Esophagus muscularis mucosa (tissue), 4 donors: ENCODE measurements at regions not wholly inside any gene's neighbourhood (a gene's known extent, or its start where the extent isn't known, plus 50 kb on each side); places are given as distances from the start of the nearest gene placed in this dataset.
"Not testable (repeated sequence)": the region's sequence is repeated elsewhere in the genome, so short reads cannot be mapped to it uniquely, and the experiment has no call there.

Experiments used
- DNase-seq: peaks from one replicate; pipeline ENCODE4 v3.0.0-alpha.2; 2017; ENCODE audit errors: extremely low spot score
- H3K27ac ChIP-seq, 4 donors: fragments of 200-600 bp; sonication (generic); replicated peaks in 1 of 4; 1 replicate in 3 of 4; 2 replicates in 1 of 4; pipeline ENCODE4 v1.5.1; 2016 to 2019; ENCODE audit warnings: mild to moderate bottlenecking in 1 of 4
- H3K27me3 ChIP-seq, 4 donors: fragments of 200-600 bp; sonication (generic); one replicate each; pipeline versions ENCODE4 v1.5.1 to v1.6.0; 2016 to 2019
- H3K36me3 ChIP-seq, 4 donors: fragments of 200-600 bp; sonication (generic); one replicate each; pipeline ENCODE4 v1.5.1; 2016 to 2019
- H3K4me1 ChIP-seq, 4 donors: fragments of 200-600 bp; sonication (generic); one replicate each; pipeline ENCODE4 v1.5.1; 2016 to 2019
- H3K4me3 ChIP-seq, 4 donors: fragments of 200-600 bp; sonication (generic); 1 replicate in 2 of 4; 2 replicates in 2 of 4; pipeline ENCODE4 v1.5.1; 2016 to 2019; ENCODE audit warnings: mild to moderate bottlenecking in 4 of 4, moderate library complexity in 1 of 4
- H3K9me3 ChIP-seq, 4 donors: fragments of 200-600 bp; sonication (generic); 1 replicate in 3 of 4; 2 replicates in 1 of 4; pipeline ENCODE4 v1.5.1; 2016 to 2019
- CTCF ChIP-seq, 3 experiments: fragments of 200-600 bp in 2 of 3; fragments of 450-650 bp in 1 of 3; sonication (generic) in 2 of 3; IDR thresholded peaks; one replicate each; pipeline ENCODE4 v1.5.1; 2017 to 2019; ENCODE audit warnings: antibody characterized with exemption in 3 of 3, mild to moderate bottlenecking in 2 of 3, moderate library complexity in 1 of 3
- EP300 ChIP-seq: sonication (generic); formaldehyde crosslinking; IDR thresholded peaks from one replicate; pipeline ENCODE4 v1.6.1; 2017; ENCODE audit warnings: antibody characterized with exemption
- POLR2A ChIP-seq: fragments of 450-650 bp; IDR thresholded peaks from one replicate; pipeline ENCODE4 v1.6.1; 2017; ENCODE audit warnings: antibody characterized with exemption, moderate library complexity, mild to moderate bottlenecking, low read depth
- POLR2AphosphoS5 ChIP-seq, 2 donors: sonication (generic); formaldehyde crosslinking; IDR thresholded peaks; one replicate each; pipeline ENCODE4 v1.6.1; 2017; ENCODE audit warnings: antibody characterized with exemption in 2 of 2
- WGBS: methylation state at CpG from one replicate; pipeline ENCODE4 v1.1.5; 2018; 5-methylcytosine and 5-hydroxymethylcytosine counted together
- intact Hi-C: fragments of 100-400 bp; cut with DNase I; formaldehyde crosslinking; loops from one replicate; pipeline ENCODE4 v1.15.1; 2023

- 83% methylated on average over 2 of the region's 2 CpGs for WGBS
- Histone ChIP-seq H3K4me1 (no peaks in the 10 kb centered on the region), H3K4me3 (no peak overlapping the region), H3K9me3 (no peaks in the 10 kb centered on the region), H3K27ac (no peak overlapping the region), H3K27me3 (peaks cover 0 to 3% (median 0%) of the 10 kb centered on the region in 4 donors), H3K36me3 (no peaks in the 10 kb centered on the region)
- DNase-seq = no peak
- intact Hi-C loops = no loop called here
- TF ChIP-seq POLR2AphosphoS5 (IDR thresholded peaks at IDR 0.05) = no peak
- TF ChIP-seq POLR2A = no peak
- no peak for TF ChIP-seq CTCF (IDR thresholded peaks at IDR 0.05)
- TF ChIP-seq EP300 = no peak
These were observed 76.1 kb upstream of the SRRM3 start for GRCh38 chr7:76125560-76125959.

GRCh38 chr7:76126632-76127031 is 75.1 kb upstream of the SRRM3 start:
- TF ChIP-seq EP300 = no peak
- no peak for TF ChIP-seq POLR2A
- no peak for TF ChIP-seq POLR2AphosphoS5 (IDR thresholded peaks at IDR 0.05)
- no peak for TF ChIP-seq CTCF (IDR thresholded peaks at IDR 0.05)
- DNase-seq = no peak
- Histone ChIP-seq H3K27ac (no peak overlapping the region), H3K9me3 (no peaks in the 10 kb centered on the region), H3K27me3 (peaks cover 0 to 11% (median 0%) of the 10 kb centered on the region in 4 donors), H3K36me3 (no peaks in the 10 kb centered on the region), H3K4me3 (no peak overlapping the region), H3K4me1 (no peaks in the 10 kb centered on the region)
- WGBS = 92% methylated on average over 4 of the region's 4 CpGs
- intact Hi-C loops = no loop called here

DNA sequence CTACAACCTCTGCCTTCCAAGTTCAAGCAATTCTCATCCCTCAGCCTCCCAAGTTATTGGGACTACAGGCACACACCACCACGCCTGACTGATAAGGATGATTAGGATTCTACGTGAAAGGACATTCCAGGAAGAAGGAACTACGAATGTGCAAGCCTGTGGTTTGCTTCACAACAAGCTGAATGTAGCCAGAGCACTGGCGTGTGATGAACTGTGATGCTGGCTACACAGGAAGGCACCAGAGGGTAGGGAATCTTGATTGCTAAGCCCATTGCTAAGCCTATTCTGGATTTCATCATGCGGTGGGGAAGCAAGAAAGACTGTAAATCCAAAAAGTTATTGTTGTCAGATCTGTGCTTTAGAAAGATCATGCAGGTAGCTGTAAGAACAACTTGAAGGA is 72.3 kb upstream of the SRRM3 start:
- H3K4me3 ChIP-seq = no peak overlapping the region
- no peak for DNase-seq
- TF ChIP-seq CTCF (IDR thresholded peaks at IDR 0.05) (no peak), POLR2A (no peak), POLR2AphosphoS5 (IDR thresholded peaks at IDR 0.05) (no peak), EP300 (no peak)
- intact Hi-C loops = no loop called here
- H3K36me3 ChIP-seq = no peaks in the 10 kb centered on the region
- H3K4me1 ChIP-seq = no peaks in the 10 kb centered on the region
- H3K9me3 ChIP-seq = no peaks in the 10 kb centered on the region
- H3K27ac ChIP-seq = no peak overlapping the region
- H3K27me3 ChIP-seq = peaks cover 0 to 16% (median 0%) of the 10 kb centered on the region in 4 donors
- WGBS = 72% methylated on average over 5 of the region's 5 CpGs

DNA sequence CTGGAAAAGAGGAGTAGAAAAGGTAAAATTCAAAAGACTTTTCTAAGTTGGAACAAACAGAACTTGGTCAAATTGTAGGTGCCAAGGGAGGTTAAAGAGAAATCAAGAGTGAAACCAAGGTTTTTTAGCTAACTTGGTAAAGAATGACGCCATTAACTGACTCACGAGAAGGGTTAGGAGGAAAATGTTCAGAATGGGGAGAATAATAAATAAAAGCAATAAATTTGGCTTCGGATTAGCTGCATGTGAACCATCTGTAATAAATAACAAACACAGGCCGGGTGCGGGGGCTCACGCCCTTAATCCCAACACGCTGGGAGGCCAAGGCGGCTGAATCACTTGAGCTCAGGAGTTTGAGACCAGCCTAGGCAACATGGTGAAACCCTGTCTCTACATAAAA is 71.9 kb upstream of the SRRM3 start:
- peaks cover 0 to 16% (median 0%) of the 10 kb centered on the region in 4 donors for H3K27me3 ChIP-seq
- no peak overlapping the region for H3K4me3 ChIP-seq
- DNase-seq = no peak
- intact Hi-C loops = no loop called here
- H3K4me1 ChIP-seq = no peaks in the 10 kb centered on the region
- H3K36me3 ChIP-seq = no peaks in the 10 kb centered on the region
- no peak overlapping the region for H3K27ac ChIP-seq
- TF ChIP-seq EP300 = no peak
- no peak for TF ChIP-seq POLR2A
- no peak for TF ChIP-seq CTCF (IDR thresholded peaks at IDR 0.05)
- TF ChIP-seq POLR2AphosphoS5 (IDR thresholded peaks at IDR 0.05) = no peak
- WGBS = 90% methylated on average over 8 of the region's 8 CpGs
- no peaks in the 10 kb centered on the region for H3K9me3 ChIP-seq

- H3K36me3 ChIP-seq, H3K27ac ChIP-seq, DNase-seq, H3K9me3 ChIP-seq, H3K4me1 ChIP-seq, H3K4me3 ChIP-seq, intact Hi-C loops: not testable (repeated sequence)
- TF ChIP-seq CTCF (IDR thresholded peaks at IDR 0.05) = peak; percentile 28 to 39 (median 29)
- peaks cover 0 to 16% (median 0%) of the 10 kb centered on the region in 4 donors for H3K27me3 ChIP-seq
These were observed 71.0 kb upstream of the SRRM3 start for GRCh38 chr7:76130661-76131060.

DNA sequence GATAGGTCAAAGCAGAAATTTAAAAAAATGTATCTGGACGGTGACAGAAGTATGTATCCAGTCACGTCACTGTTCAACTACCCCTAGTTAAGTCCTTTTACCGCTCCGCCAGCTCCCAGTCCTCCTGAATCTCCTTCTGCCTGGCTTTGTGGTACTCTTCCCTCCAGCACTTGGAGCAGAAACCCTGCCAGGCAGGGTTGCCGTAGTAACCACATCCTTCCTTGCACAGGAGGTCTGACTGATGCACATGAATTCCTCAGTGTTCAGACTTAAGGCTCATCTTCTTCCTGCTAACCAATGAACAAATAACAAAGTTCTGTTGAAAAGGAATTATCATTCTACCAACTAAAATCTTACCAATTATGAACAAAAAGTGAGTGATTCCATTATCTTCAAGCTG is 69.8 kb upstream of the SRRM3 start:
- H3K4me3 ChIP-seq, H3K9me3 ChIP-seq, H3K27ac ChIP-seq, intact Hi-C loops, DNase-seq, H3K4me1 ChIP-seq, H3K36me3 ChIP-seq: not testable (repeated sequence)
- peaks cover 0 to 16% (median 0%) of the 10 kb centered on the region in 4 donors for H3K27me3 ChIP-seq
- 75% methylated on average over 5 of the region's 5 CpGs for WGBS
